Nephron progenitor cell (in vitro differentiated cells): ENCODE measurements at regions not wholly inside any gene's neighbourhood (a gene's known extent, or its start where the extent isn't known, plus 50 kb on each side); places are given as distances from the start of the nearest gene placed in this dataset.
A peak's percentile ranks its signal among the peaks of the same experiment; 100 is the strongest.

Experiments
- DNase-seq: peaks from one replicate; pipeline ENCODE4 v3.0.0; 2021
- H3K27ac Mint-ChIP-seq: 2 replicates; pipeline ENCODE4 v1.8.0; 2021; ENCODE audit warnings: mild to moderate bottlenecking, moderate library complexity, mixed read lengths
- H3K27me3 Mint-ChIP-seq: 2 replicates; pipeline ENCODE4 v1.8.0; 2021; ENCODE audit warnings: mild to moderate bottlenecking, low read depth, mixed read lengths; ENCODE audit not compliant: poor library complexity
- H3K36me3 Mint-ChIP-seq: 2 replicates; pipeline ENCODE4 v1.8.0; 2021; ENCODE audit warnings: low read depth, mixed read lengths
- H3K4me1 Mint-ChIP-seq: 2 replicates; pipeline ENCODE4 v1.8.0; 2021; ENCODE audit warnings: mixed read lengths
- H3K4me3 Mint-ChIP-seq: 2 replicates; pipeline ENCODE4 v1.8.0; 2021; ENCODE audit warnings: mild to moderate bottlenecking, moderate library complexity, mixed read lengths
- H3K9me3 Mint-ChIP-seq: 2 replicates; pipeline ENCODE4 v1.8.0; 2021; ENCODE audit warnings: mild to moderate bottlenecking, moderate library complexity, mixed read lengths
- TF ChIP-seq, protein P1 (sequence below): fragments of 200-600 bp; sonication (generic); IDR thresholded peaks from 2 replicates; pipeline ENCODE4 v1.5.0; 2021; ENCODE audit warnings: antibody characterized with exemption

DNA sequence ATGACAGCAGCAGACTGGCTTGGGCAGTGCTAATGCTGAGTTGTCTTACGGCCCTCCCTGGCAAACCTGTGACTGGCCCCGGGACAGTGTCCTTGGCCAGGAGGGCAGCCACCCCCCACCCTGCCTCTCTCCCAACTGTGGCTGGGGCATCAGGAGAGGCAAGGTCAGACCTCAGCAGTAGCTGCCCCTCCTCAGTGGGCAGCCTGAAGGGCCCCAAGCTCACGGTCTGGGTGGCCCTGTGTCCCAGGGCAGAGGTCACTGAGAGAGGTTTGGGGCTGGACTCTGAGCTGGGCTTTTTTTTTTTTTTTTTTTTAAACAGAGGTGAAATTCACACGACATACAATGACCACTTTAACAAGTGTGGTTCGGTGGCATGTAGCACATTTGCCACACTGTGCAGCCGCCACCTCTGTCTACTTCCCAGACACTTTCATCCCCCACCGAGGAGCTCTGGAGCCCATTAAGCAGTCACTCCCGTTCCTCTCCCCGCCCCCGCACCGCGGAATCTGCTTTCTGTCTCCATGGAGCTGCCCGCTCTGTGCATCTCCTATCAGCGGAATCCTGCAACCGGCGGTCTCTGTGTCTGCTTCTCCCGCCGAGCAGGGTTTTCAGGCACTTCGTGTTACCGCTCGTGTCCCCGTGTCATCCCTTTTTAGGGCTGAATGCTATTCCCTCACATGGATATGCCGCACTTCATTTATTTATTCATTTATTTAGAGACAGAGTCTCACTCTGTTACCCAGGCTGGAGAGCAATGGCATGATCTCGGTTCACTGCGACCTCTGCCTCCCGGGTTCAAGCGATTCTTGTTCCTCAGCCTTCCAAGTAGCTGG lies 67.9 kb upstream of the GATA5 start:
- H3K27me3 Mint-ChIP-seq = peaks cover 5% of the 10 kb centered on the region
- TF ChIP-seq, protein P1, sequence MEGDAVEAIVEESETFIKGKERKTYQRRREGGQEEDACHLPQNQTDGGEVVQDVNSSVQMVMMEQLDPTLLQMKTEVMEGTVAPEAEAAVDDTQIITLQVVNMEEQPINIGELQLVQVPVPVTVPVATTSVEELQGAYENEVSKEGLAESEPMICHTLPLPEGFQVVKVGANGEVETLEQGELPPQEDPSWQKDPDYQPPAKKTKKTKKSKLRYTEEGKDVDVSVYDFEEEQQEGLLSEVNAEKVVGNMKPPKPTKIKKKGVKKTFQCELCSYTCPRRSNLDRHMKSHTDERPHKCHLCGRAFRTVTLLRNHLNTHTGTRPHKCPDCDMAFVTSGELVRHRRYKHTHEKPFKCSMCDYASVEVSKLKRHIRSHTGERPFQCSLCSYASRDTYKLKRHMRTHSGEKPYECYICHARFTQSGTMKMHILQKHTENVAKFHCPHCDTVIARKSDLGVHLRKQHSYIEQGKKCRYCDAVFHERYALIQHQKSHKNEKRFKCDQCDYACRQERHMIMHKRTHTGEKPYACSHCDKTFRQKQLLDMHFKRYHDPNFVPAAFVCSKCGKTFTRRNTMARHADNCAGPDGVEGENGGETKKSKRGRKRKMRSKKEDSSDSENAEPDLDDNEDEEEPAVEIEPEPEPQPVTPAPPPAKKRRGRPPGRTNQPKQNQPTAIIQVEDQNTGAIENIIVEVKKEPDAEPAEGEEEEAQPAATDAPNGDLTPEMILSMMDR = no peak
- no peak overlapping the region for H3K27ac Mint-ChIP-seq
- no peak overlapping the region for H3K4me3 Mint-ChIP-seq
- H3K36me3 Mint-ChIP-seq = no peaks in the 10 kb centered on the region
- DNase-seq = peak; percentile 56
- peaks cover 40% of the 10 kb centered on the region for H3K4me1 Mint-ChIP-seq
- peaks cover 12% of the 10 kb centered on the region for H3K9me3 Mint-ChIP-seq

DNA sequence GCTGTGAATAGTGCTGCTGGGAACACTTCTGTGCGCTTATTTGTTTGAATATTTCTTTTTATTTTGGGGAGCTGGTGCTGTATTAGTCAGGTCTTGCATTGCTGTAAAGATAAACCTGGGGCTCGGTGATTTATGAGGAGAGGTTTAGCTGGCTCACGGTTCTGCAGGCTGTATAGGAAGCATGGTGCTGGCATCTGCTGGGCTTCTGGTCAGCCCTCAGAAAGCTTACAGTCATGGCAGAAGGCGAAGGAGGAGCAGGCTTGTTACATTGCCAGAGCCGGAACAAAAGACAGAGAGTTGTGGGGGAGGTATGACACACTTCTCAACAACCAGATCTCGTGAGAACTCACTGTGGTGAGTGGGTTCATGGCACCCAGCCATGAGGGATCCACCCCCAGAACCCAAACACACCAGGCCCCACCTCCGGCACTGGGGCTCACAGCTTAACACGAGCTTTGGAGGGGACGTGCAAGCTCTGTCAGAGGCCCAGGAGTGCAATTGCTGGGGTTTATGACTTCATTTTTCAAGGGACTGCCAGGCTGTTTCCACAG lies 68.8 kb upstream of the GATA5 start:
- no peak overlapping the region for H3K4me3 Mint-ChIP-seq
- H3K4me1 Mint-ChIP-seq = peaks cover 44% of the 10 kb centered on the region
- H3K27me3 Mint-ChIP-seq = peaks cover 5% of the 10 kb centered on the region
- no peaks in the 10 kb centered on the region for H3K36me3 Mint-ChIP-seq
- TF ChIP-seq, protein P1 = no peak
- DNase-seq = no peak
- no peak overlapping the region for H3K27ac Mint-ChIP-seq
- H3K9me3 Mint-ChIP-seq = peaks cover 12% of the 10 kb centered on the region

DNA sequence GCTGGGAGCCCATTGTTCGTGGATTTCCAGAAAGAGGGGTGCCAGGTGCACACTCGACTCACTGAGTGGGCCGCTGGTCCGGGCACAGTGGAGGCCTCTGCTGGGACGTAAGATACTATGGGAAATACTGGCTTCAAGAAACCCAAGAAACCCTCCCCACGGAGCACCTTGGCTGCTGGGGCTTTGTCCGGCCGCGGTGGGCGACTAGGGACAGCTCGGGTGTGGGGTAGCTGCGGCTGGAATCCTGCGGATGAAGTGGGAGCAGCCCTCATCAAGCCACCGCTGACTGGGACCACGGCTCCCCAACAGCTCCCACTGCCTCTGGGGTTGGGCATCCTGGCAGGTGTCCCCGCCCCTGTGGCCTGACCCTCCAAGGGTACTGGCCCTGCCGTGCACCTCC lies 69.5 kb upstream of the GATA5 start:
- H3K9me3 Mint-ChIP-seq = peaks cover 12% of the 10 kb centered on the region
- H3K36me3 Mint-ChIP-seq = no peaks in the 10 kb centered on the region
- no peak for DNase-seq
- no peak overlapping the region for H3K4me3 Mint-ChIP-seq
- TF ChIP-seq, protein P1 = no peak
- H3K4me1 Mint-ChIP-seq = peaks cover 44% of the 10 kb centered on the region
- peaks cover 5% of the 10 kb centered on the region for H3K27me3 Mint-ChIP-seq
- H3K27ac Mint-ChIP-seq = no peak overlapping the region

DNA sequence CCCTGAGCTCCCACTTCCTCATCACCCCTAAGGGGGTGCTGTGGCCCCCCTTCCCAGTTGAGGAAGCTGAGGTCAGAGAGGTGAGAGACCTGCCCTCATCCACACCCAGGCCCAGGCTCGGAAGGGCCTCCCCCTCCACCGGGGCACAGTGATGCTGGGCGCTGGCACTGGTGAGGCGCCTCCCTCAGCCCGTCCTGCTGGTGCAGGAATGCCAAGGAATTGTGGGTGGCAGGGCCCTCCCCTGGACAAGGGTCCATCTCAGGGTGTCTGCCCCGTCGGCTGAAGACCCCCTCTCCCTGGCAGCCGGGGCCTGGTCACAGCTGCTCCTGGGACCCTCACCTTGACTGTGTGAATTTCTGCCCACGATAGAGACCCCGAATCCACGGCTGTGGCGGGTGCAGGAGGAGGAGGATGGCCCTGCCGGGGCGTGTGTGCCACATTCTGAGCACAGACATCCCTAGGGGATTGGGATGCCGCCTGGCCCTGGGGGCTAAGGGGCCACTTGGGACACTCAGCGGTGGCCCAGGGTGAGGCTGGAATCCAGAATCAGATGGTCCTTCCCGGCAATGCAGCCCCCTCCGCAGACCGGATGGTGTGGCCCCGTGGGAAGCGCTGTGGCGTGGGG lies 70.2 kb upstream of the GATA5 start:
- H3K27ac Mint-ChIP-seq = no peak overlapping the region
- peaks cover 10% of the 10 kb centered on the region for H3K27me3 Mint-ChIP-seq
- TF ChIP-seq, protein P1 = no peak
- H3K4me3 Mint-ChIP-seq = no peak overlapping the region
- H3K9me3 Mint-ChIP-seq = peaks cover 12% of the 10 kb centered on the region
- DNase-seq = no peak
- peaks cover 50% of the 10 kb centered on the region for H3K4me1 Mint-ChIP-seq
- H3K36me3 Mint-ChIP-seq = no peaks in the 10 kb centered on the region

DNA sequence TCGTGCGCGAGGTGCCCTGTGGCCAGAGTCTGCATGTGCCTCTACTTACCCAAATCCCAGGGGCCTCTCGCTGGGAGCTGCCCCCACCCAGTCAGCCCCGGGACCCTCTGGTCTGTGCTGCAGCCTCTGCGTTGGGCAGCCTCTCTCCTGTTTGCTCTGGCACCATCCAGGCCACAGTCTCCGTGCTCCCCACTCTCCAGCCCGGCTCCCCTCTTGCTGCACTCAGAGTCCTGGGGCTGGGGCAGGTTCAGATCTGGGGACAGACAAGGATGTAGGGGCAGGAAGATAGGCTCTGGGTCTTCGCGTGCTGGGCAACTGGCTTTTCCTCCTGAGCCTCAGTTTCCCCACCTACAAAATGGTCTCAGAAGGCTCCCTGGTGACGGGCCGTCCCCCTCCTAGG lies 70.8 kb upstream of the GATA5 start:
- TF ChIP-seq, protein P1 = no peak
- DNase-seq = no peak
- Mint-ChIP-seq H3K9me3 (peaks cover 12% of the 10 kb centered on the region), H3K27ac (no peak overlapping the region), H3K36me3 (no peaks in the 10 kb centered on the region), H3K4me1 (peaks cover 50% of the 10 kb centered on the region), H3K4me3 (no peak overlapping the region), H3K27me3 (peaks cover 16% of the 10 kb centered on the region)
